Esophagus squamous epithelium (tissue), 4 donors: ENCODE measurements at regions not wholly inside any gene's neighbourhood (a gene's known extent, or its start where the extent isn't known, plus 50 kb on each side); places are given as distances from the start of the nearest gene placed in this dataset.

Source experiments
- CTCF ChIP-seq, 6 experiments: fragments of 450-650 bp in 4 of 6; fragments of 200-600 bp in 2 of 6; sonication (generic) in 2 of 6; IDR thresholded peaks; one replicate each; pipeline ENCODE4 v1.5.1; 2016 to 2019; ENCODE audit warnings: antibody characterized with exemption in 6 of 6, mild to moderate bottlenecking in 4 of 6, moderate library complexity in 4 of 6
- POLR2A ChIP-seq, 4 donors: fragments of 450-650 bp; IDR thresholded peaks; one replicate each; pipeline ENCODE4 v1.6.1; 2017; ENCODE audit warnings: antibody characterized with exemption in 4 of 4, mild to moderate bottlenecking in 4 of 4, moderate library complexity in 3 of 4

GRCh38 chr10:21290499-21291160, 234.9 kb downstream of the SKIDA1 start:
- TF ChIP-seq CTCF (IDR thresholded peaks at IDR 0.05) (no peak), POLR2A (IDR thresholded peaks at IDR 0.05) (no peak)
